ENCODE measurements at regions not wholly inside any gene's neighbourhood (a gene's known extent, or its start where the extent isn't known, plus 50 kb on each side); places are given as distances from the start of the nearest gene placed in this dataset.

- DNase-seq (ENCODE audit: low spot score): no peak
Measured at GRCh38 chr18:61989138-61989537, 96.3 kb upstream of the RNF152 start.

- no peak for DNase-seq (ENCODE audit: low spot score)
Measured at GRCh38 chr18:61988100-61988499, 95.3 kb upstream of the RNF152 start.

- no peak for DNase-seq (ENCODE audit: low spot score)
Measured at GRCh38 chr18:61985681-61986080, 92.9 kb upstream of the RNF152 start.

- no peak for DNase-seq (ENCODE audit: low spot score)
Measured at GRCh38 chr18:61984349-61984748, 91.5 kb upstream of the RNF152 start.

GRCh38 chr18:61982475-61982874, 89.7 kb upstream of the RNF152 start:
- DNase-seq (ENCODE audit: low spot score): no peak

GRCh38 chr18:61980355-61980754, 87.5 kb upstream of the RNF152 start:
- no peak for DNase-seq (ENCODE audit: low spot score)

GRCh38 chr18:61975526-61976326, 82.9 kb upstream of the RNF152 start:
- DNase-seq (ENCODE audit: low spot score): no peak

GRCh38 chr18:61973273-61974115, 80.7 kb upstream of the RNF152 start:
- no peak for DNase-seq (ENCODE audit: low spot score)

DNA sequence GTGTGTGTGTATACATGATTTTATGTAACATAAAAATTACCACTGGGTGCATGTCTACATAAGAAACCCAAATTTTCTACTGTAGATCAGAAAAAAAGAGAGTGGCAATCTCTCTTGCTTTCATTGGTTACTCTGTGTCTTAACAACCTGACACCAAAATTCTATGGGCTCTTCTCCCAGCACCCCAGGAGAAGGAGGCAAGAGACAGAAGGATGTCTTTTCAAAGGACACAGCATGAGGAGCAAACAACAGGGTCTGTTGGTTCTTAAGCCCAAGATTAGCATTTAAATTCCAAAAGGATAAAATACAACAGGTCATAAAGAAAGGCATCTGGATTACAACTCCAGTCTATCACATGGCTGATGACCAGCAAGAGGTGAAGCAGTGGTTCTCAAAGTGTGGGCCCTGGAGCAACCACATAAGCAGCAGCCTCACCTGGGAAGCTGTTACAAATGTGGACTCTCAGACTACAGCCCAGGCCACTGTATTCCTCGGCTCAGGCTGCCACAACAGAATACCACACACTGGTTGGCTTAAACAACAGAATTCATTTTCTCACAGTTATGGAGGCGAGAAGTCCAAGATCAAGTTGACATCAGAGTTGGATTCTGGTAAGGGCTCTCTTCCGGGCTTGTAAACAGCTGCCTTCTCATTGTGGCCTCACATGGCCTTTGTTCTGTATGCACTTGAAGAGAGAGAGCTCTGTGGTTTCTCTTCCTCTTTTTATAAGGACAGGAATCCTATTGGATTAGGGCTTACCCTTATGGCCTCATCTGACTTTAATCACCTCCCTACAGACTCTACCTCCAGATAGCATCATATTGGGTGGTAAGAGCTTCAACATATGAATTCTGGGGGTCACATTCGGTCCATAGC, 79.8 kb upstream of the RNF152 start:
- no peak for DNase-seq (ENCODE audit: low spot score)

GRCh38 chr18:61967252-61967891, 74.6 kb upstream of the RNF152 start:
- DNase-seq (ENCODE audit: low spot score): no peak

GRCh38 chr18:61965311-61965710, 72.5 kb upstream of the RNF152 start:
- DNase-seq (ENCODE audit: low spot score): no peak

GRCh38 chr18:61964616-61965015, 71.8 kb upstream of the RNF152 start:
- no peak for DNase-seq (ENCODE audit: low spot score)

DNA sequence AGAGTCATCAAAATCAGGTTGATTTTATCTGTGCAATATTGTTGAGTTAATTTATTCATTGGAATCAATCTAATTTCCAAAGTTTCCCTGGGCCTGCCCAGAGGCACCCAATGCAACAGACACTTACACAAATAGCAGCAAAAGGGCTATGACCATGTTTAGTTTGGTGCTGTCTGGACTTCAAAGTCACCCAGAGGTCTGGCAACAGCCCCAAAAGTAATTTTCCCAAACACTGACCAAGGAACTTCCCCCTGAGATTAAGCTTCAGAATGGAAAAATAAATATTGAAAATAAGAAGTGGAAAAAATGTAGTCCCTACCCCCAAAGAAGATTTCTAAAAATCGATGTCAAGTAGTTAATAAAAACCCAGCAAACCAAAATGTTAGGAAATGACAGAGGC, 70.9 kb upstream of the RNF152 start:
- no peak for DNase-seq (ENCODE audit: low spot score)

- DNase-seq (ENCODE audit: low spot score): peak; percentile 23
Measured at GRCh38 chr18:61957801-61958516, 65.2 kb upstream of the RNF152 start.

DNA sequence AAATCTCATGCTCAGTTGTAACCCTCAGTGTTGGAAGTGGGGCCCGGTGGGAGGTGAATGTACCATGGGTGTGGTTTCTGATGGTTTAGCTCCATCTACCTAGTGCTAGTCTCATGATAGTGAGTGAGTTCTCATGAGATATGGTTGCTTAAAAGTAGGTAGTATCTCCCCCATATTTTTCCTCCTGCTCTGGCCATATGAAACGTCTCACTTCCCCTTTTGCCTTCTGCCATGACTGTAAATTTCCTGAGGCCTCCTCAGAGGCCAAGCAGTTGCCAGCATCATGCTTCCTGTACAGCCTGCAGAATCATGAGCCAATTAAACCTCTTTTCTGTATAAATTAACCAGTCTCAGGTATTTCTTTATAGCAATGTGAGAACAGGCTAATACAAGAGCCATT, 62.8 kb upstream of the RNF152 start:
- DNase-seq (ENCODE audit: low spot score): no peak

DNA sequence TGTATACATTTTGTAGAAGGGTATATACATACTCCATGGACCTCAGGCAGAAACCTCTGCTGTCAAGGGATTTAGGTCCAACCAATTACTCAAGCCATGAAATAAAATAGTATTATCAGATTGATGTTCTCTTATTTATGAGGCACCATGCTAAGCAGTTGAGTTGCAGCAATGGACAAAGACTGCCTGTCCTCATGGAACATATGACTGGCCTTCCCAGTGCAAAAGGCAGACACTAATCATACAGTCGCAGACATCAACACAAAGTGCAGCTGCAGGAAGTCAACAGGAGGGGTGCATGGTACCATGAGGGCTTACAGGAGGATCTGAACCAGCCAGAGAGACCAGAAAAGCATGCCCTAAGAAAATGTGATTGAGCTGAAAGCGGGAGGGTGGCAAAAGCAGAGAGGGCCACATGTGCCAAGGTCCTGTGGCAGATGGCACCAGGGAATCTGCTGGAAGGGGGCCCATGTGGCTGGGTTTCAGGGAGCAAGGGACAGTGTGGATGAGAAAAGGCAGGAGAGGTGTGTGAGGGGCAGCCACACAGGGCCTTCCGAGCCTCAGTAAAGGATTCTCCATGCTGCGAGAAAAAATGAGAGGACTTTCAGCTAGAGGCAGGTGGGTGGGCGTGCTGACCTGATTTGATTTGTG, 61.4 kb upstream of the RNF152 start:
- no peak for DNase-seq (ENCODE audit: low spot score)

- DNase-seq (ENCODE audit: low spot score): no peak
Measured at GRCh38 chr18:61953641-61954040, 60.8 kb upstream of the RNF152 start.

GRCh38 chr18:61953161-61953560, 60.4 kb upstream of the RNF152 start:
- DNase-seq (ENCODE audit: low spot score): no peak

- no peak for DNase-seq (ENCODE audit: low spot score)
Measured at GRCh38 chr18:61951396-61951795, 58.6 kb upstream of the RNF152 start.

DNA sequence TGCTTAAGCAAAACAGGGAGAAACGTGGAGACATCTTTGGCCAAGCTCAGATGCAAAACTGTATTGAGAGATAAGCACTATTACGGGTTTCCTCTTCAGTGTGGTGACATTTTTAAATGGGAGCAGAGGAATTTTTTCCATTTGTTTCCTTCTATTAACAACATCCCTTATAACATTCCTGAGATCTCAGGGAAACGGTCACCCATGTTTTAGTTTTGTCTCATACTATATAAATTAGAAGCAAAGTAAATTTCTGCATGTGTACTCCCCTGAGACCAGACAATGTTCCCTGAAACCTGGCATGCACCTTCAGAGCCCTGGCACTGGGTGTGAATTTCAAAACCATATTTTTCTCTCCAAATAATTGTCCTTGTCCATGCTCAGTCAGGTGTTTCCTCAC, 57.6 kb upstream of the RNF152 start:
- no peak for DNase-seq (ENCODE audit: low spot score)

- DNase-seq (ENCODE audit: low spot score): no peak
Measured at GRCh38 chr18:61949946-61950345, 57.1 kb upstream of the RNF152 start.

All from iPS-NIHi11 (cell line).